ENCODE measurements at regions not wholly inside any gene's neighbourhood (a gene's known extent, or its start where the extent isn't known, plus 50 kb on each side); places are given as distances from the start of the nearest gene placed in this dataset.

- TF ChIP-seq ISL1 (CRISPR knock-in tag; IDR thresholded peaks at IDR 0.05) (no peak), ZFP3 (CRISPR knock-in tag; IDR thresholded peaks at IDR 0.05) (no peak), ZFP30 (CRISPR knock-in tag; IDR thresholded peaks at IDR 0.05) (no peak)
- no peak for ATAC-seq
Observed at GRCh38 chr21:15359251-15359650, 294.5 kb upstream of the NRIP1 start.

GRCh38 chr21:15362458-15362857 lies 297.7 kb upstream of the NRIP1 start:
- TF ChIP-seq ISL1 (CRISPR knock-in tag; IDR thresholded peaks at IDR 0.05), result no peak
- TF ChIP-seq ZFP3 (CRISPR knock-in tag; IDR thresholded peaks at IDR 0.05), result no peak
- TF ChIP-seq ESRRG (CRISPR knock-in tag; IDR thresholded peaks at IDR 0.05), result no peak
- no peak for TF ChIP-seq CREB5 (CRISPR knock-in tag; IDR thresholded peaks at IDR 0.05; ENCODE audit: low read depth)
- no peak for TF ChIP-seq ZNF70 (CRISPR knock-in tag; IDR thresholded peaks at IDR 0.05)
- no peak for TF ChIP-seq GLIS3 (CRISPR knock-in tag; IDR thresholded peaks at IDR 0.05)
- TF ChIP-seq PPARA (CRISPR knock-in tag; IDR thresholded peaks at IDR 0.05; ENCODE audit: borderline replicate concordance), result no peak
- TF ChIP-seq TSHZ2 (CRISPR knock-in tag; IDR thresholded peaks at IDR 0.05), result no peak
- ATAC-seq, result no peak

- ATAC-seq, result no peak
- TF ChIP-seq CSRNP3 (CRISPR knock-in tag; IDR thresholded peaks at IDR 0.05), result no peak
- TF ChIP-seq ZFP30 (CRISPR knock-in tag; IDR thresholded peaks at IDR 0.05), result no peak
- TF ChIP-seq POU6F1 (CRISPR knock-in tag; IDR thresholded peaks at IDR 0.05; ENCODE audit: borderline replicate concordance, low read depth), result no peak
- no peak for TF ChIP-seq TCF4 (CRISPR knock-in tag; IDR thresholded peaks at IDR 0.05; ENCODE audit: borderline replicate concordance)
- no peak for TF ChIP-seq CSDC2 (CRISPR knock-in tag; IDR thresholded peaks at IDR 0.05)
- TF ChIP-seq ISL1 (CRISPR knock-in tag; IDR thresholded peaks at IDR 0.05), result no peak
- TF ChIP-seq ESRRG (CRISPR knock-in tag; IDR thresholded peaks at IDR 0.05), result no peak
- TF ChIP-seq TSHZ2 (CRISPR knock-in tag; IDR thresholded peaks at IDR 0.05), result no peak
- TF ChIP-seq ZFP3 (CRISPR knock-in tag; IDR thresholded peaks at IDR 0.05), result no peak
- TF ChIP-seq CREB5 (CRISPR knock-in tag; IDR thresholded peaks at IDR 0.05; ENCODE audit: low read depth), result no peak
- no peak for TF ChIP-seq RARB (CRISPR knock-in tag; IDR thresholded peaks at IDR 0.05)
Observed at GRCh38 chr21:15363921-15364320, 299.1 kb upstream of the NRIP1 start.

- ATAC-seq, result no peak
- TF ChIP-seq PATZ1 (CRISPR knock-in tag; IDR thresholded peaks at IDR 0.05; ENCODE audit: borderline replicate concordance), result no peak
- no peak for TF ChIP-seq RARB (CRISPR knock-in tag; IDR thresholded peaks at IDR 0.05)
- no peak for TF ChIP-seq OSR1 (CRISPR knock-in tag; IDR thresholded peaks at IDR 0.05)
- TF ChIP-seq CREB5 (CRISPR knock-in tag; IDR thresholded peaks at IDR 0.05; ENCODE audit: low read depth), result no peak
- no peak for TF ChIP-seq ESRRG (CRISPR knock-in tag; IDR thresholded peaks at IDR 0.05)
- TF ChIP-seq ISL1 (CRISPR knock-in tag; IDR thresholded peaks at IDR 0.05), result no peak
- no peak for TF ChIP-seq TCF4 (CRISPR knock-in tag; IDR thresholded peaks at IDR 0.05; ENCODE audit: borderline replicate concordance)
- TF ChIP-seq BACH2 (CRISPR knock-in tag; IDR thresholded peaks at IDR 0.05; ENCODE audit: borderline replicate concordance), result no peak
- no peak for TF ChIP-seq ZNF8 (CRISPR knock-in tag; IDR thresholded peaks at IDR 0.05)
Observed at GRCh38 chr21:15365751-15366392, 301.1 kb upstream of the NRIP1 start.

Measured in SK-N-SH treated with all-trans-retinoic acid at 6 μM for 48 hours (cell line).